GM21360 (cell line): ENCODE measurements at regions not wholly inside any gene's neighbourhood (a gene's known extent, or its start where the extent isn't known, plus 50 kb on each side); places are given as distances from the start of the nearest gene placed in this dataset.
A peak's percentile ranks its signal among the peaks of the same experiment; 100 is the strongest.

ENCODE experiments used
- ATAC-seq: cut with Tn5 transposase; IDR thresholded peaks from one replicate; pipeline ENCODE4 v1.9.1; 2021; ENCODE audit warnings: mild to moderate bottlenecking, moderate library complexity; ENCODE audit not compliant: unreplicated experiment

DNA sequence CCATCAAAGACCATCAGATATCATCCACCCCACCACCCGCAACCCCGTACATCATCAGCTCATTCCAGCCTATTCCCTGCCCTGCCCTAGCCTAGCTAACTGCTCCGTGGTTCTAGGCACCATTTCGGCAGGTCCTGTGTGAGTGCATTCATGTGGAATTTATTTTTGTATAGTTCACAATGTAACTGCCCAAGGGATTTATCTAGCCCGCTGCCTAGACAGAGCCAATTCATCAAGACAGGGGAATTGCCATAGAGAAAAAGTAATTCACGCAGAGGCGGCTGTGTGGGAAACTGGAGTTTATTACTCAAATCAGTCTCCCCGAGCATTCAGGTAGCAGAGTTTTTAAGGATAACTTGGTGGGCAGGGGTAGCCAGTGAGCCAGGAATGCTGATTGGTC is 109.2 kb upstream of the UBL3 start:
- ATAC-seq, result no peak

DNA sequence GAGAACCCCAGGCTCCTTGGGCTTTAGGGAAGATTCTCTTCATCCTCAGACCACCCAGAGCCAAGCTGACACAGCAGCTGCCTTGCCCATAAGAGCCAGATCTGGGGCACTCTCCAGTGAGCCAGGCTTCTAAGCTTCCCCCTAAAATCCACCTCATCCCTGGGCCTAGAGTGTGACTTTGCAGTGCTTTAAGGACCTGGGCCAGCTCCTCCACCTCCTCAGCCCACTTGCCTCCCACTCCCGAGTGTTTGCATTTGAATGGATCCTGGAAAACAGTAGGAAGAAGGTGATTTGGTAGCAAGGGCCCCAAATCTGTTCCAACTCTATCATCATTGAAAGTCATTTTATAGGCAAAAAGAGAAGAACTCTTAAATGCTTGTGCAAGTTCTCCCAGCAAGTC is 108.7 kb upstream of the UBL3 start:
- ATAC-seq, result no peak

DNA sequence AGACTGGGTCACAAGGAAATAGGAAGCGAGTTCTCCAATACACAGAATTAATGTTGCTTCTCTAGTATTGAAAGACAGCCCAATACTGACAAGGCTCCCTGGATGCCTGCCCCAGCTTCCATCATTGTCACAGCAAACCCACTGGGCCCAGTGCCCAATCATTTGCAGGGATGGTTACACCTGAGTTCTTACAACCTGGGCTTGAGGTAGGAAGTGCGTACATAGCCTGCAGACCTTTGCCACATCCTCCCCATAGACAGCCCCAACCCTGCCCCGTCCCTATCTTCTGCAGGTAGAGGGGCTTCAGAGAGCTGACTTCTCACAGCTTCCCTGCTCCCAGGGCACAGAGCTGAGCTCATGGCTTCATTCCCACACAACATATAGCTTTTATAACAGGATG is 108.1 kb upstream of the UBL3 start:
- ATAC-seq, result no peak

DNA sequence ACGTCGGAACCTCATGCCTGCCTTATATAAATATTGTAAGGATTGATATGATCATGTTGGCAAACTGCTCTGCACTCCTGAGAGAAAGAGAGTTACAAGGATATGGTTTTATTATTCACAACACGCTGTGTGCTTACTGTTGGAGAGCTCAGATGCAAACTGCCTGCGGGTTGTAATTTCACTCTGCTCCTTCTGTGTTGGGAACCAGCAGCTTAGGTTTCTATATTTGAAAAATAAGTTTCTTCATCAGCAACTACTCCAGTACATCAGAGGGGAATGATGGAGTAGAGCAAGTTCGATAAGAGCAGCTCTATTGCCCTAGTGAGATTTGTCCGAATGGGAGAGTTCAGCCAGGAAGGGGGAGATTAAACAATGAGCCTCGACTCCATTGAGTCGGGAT is 106.9 kb upstream of the UBL3 start:
- ATAC-seq, result no peak

DNA sequence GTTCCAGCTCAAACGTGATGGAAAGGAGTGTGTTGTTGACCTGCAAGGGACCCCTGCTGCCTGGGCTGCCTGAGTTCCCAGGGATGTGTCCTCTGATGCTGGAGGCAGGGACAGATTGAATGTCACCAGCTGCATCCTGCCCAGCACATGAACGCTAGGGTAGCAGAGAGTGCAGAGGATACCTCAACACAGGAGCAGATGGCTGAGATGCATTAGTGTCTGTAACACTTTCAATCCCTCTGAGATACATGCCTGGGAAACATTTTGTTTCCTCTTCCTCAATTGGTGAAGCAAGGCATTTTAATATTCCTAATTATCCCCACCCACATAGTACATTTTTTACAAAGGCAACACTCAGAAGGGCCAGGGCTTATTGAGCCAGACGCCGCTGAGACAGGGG is 106.4 kb upstream of the UBL3 start:
- no peak for ATAC-seq

DNA sequence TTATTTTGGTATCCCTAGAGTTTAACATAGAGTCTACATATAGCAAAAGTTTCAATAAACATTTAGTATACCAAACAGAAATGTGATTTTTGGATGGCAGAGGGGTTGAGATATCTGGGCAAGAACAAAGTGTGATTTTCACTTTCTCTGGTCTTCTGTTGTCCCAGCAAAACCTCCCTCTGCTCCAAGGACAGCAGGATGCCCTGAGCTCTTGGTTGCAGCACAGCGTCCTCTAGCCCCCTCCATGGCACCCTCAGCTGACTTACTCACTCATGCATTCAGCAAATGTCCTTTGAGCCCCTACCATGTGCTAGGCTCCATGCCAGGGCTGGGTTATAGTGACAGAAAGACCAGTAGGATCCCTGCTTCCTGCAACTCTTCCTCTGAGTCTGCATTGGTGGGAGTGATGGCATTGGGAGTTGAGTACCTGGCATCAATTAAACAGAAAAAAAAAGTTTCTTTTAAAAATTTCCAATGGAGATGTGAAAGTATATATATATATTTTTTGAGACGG is 104.8 kb upstream of the UBL3 start:
- no peak for ATAC-seq

DNA sequence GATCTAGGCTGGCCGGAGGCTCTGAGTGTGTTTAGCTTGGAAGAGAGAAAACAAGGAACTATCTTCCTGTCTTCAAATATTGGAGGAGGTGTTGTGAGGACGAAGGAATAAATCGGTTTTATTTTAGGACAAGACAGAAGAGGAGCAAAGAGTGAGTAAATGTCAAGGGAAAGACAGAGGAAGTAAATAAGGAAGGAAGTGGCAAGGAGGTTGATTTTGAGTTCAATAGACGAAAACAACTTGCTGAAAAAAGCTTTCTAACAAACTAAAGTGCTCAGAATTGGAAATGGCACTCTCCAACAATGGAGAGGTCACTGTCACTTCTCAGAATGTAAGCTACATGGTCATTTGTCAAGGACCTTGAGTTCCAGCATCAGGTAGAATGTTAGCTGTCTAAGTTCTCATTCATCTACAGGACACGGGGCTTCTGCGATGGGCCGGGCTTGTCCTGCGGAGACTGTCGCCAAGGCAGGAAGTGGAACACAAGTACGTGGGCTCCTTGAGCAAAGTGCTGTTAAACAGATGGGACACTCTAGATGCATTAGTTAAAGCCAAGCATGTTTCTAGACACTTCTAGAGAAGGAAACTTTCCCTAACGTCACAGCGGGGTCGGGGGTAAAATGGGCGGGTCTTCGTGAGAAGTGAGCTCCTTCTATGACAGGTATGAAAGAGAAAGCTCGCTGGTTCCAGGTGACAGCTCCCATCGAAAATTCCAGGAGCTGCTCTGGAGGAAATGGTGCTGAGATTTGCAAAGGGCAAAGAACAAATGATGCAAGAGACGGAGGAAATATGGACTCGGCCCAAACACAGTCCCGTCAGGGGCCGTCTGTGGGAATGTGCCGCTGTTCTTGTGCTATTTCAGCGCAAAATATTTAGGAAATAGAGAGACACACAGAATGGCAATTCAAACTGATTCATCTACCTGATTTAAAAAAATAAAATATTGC is 103.9 kb upstream of the UBL3 start:
- no peak for ATAC-seq

DNA sequence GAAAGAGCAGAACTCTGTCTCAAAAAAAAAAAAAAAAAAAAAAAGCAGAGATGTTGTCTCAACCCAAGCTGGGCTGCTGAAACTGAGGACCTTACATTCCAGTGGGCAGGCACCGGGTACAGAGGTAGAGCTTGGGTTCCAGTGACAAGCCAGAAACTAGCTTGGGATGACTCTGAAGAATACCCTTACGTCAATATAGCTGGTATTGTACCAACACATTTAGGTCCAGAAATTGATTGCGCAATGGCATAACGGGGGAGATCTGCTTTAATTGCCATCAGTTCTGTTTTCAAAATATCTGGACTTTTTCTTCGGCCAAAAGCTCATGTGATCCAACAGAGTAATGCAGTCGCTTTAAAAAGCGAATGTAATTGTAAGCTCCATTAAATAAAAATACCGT is 103.1 kb upstream of the UBL3 start:
- no peak for ATAC-seq

DNA sequence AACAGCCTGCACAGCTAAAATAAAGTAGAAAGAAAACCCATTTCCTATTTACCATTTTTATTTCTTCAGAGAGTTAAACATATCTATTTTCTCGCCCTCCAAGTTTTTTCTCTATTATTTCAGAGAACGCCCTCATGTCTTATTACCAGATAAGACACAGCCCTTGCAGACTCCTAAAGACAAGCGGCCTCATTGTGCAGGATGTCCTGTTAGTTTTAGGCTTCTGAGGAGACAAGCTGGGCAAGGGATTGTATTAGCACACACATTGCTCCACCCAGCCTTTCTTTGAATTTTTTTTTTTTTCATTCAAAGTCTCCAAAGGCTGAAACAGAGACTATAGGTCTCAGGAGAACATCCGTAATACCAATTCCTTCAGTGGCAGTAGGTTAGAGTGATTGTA is 101.8 kb upstream of the UBL3 start:
- no peak for ATAC-seq

DNA sequence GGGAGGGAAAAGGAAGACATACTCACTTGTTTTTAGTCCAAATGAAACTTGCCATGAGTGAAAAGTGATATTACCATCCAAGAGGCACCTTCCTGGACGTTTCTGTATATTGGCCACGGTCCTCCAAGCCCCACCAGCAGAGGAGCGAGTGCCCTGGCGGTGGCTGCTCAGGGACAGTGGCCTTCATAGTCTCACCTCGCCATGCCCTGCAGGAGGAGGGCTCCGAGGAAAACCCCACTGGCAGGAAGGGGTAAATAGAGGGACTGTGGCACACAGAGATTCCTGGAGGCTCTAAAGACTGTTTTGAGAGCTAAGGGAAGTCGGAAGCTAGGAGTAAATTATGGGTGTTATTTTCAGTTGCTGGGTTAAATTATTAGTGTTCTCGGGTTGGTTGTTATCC is 98.4 kb upstream of the UBL3 start:
- no peak for ATAC-seq

DNA sequence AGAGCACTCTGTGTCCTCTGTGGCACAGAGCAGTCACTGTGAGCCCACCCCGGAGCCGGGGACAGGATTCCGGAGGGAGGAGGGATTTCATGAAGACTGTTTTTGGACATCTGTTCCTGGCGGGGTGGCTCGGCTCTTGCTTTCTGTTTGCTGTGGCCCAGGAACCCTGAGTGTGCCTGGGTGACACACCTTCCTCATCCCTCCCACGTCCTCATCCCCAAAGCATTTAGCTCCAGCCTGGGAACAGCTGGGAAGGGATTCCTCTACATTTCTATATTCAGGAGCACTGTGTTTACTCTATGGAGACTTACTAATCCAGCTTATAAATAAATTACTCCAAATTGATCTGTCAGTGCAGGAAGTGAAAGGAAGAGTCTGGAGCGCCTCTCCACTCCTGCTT is 97.8 kb upstream of the UBL3 start:
- ATAC-seq, result no peak

DNA sequence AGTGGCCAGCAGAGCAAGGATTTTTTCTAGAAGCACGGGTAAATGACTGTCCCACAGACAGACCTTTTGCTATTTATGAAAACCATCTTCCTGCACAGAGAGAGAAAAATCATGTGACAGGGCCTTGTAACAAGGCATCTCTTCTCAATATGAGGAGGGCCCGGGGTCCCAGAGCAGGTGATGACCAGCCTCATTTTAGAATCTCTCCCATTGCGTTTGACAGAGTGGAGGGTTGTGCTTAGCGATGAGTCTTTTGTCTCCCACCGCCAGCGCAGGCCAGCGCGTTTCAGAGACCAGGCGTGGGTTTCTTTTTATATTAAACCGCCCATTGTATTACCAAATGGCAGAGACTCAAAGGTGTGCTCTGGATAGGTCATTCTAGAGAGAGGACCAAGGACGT is 97.4 kb upstream of the UBL3 start:
- no peak for ATAC-seq

DNA sequence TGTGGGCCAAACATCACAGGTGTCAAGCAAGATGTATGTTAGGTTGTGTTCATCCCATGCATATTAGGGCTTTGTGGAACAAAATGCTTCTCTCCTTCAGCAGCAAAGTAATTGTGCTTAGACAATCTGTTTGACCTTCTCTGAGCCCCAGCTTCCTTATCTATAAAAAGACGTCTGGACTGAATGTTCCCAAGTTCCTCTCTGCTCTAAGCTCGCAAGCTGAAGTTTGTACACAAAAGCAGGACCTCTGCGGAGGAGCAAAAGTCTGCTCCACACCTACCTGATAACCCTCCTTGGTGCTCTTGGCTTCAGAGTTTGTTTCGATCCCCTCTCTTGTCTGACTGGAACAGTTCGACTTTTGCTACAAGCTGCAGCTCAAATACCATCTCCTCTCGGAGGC is 95.7 kb upstream of the UBL3 start:
- no peak for ATAC-seq

DNA sequence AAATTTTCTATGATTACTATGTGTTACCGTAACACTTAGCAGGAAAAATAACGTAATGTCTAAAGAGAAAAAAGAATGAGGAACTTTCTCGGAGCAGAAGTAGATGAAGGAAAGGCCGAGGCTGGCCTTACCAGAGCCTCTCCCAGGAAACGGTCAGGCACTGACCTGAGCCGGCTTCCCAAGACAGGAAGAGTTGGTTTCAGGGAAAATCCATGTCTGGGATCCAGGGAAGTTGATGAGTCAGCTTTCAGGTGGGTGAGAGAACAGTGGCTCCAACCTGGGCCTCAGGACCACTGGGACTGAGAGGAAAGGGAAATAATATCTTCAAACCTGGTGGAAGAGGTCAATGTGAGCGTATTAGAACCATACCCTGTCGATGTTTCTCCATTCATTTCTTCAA is 93.3 kb upstream of the UBL3 start:
- ATAC-seq, result no peak

DNA sequence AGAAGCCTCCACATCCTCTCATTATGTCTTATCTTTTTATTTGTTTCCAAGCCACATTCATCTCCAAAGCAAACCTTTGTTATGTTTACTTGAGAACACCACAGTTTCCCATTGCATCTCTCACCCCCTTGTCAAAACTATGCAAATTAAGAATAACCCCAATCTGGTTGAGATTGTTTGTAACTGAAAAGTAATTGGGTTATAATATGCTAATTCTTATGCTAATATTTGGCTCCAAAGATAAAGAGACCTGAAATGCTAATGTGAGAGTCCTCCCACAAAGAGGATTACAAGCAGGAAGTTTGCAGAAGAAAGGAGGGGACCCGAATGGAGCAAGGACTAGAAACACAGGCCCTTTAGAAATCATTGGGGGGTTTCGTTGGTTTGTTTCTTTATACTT is 92.9 kb upstream of the UBL3 start:
- ATAC-seq, result no peak

DNA sequence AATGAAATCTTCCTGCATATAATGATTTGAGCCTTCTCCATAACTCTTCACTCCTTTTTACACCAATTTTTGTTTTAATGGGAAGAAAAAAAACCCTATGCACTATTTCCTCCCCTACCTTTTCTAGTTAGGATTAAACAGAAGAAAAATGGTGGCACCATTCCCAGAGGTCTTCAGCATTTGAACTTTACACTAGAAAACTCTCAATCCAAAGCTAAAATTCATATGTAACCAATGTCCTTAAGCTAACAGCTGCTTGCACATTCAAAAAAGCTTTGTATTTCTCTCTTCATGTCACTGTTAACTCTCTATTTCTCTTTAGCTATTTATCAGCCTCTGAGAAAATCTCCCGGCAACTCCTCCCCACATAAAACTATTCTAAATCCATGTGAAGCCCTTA is 90.3 kb upstream of the UBL3 start:
- ATAC-seq, result no peak

DNA sequence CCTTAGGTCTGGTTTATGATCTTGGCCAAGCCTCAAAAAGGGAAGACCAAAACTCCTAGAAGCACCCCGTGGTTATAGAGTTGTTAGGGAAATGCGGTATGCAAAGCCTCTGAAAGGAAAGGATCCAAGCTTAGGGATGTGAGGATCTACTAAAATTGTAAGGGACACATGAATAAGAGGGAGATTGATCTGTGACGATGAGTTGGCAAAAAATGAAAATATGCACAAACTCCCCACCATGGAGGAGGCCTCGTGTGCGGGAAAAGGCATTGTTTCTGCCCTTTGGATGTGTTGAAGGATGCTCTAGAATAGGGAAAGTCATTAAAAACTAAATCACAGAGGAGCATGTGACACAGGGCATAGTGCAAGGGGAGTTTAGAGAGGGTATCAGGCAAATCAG is 88.7 kb upstream of the UBL3 start:
- no peak for ATAC-seq

DNA sequence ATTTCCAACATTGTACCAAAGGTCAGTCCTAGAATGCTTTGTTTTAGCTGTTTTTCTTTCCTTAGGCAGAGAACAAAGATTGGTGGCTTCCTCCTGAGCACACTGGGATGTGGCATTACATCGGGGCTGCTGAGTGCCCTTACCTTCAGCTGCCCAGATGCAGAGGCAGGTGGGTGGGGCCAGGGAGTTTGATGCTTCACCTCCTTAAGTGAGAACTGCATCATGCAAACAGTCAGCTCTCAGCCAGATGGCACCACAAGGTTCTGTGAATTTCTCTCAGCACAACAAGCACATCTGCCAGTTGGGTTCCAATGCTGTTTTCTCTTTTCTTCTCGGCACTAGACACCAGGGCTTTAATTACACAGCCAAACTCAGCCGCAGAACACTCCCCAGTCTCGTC is 87.4 kb upstream of the UBL3 start:
- ATAC-seq, result no peak

DNA sequence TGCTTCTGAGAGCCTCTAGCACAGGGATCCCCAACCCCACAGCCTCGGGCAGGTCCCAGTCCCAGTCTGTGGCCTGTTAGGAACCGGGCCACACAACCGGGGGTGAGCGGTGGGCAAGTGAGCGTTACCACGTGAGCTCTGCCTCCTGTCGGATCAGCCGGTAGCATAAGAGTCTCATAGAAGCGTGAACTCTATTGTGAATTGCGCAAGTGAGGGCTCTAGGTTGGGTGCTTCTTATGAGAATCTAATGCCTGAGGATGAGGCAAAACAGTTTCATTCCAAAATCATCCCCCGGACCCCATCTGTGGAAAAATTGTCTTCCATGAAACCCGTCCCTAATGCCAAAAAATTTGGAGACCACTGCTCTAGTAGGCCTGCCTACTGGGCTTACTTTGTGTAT is 87.0 kb upstream of the UBL3 start:
- no peak for ATAC-seq

DNA sequence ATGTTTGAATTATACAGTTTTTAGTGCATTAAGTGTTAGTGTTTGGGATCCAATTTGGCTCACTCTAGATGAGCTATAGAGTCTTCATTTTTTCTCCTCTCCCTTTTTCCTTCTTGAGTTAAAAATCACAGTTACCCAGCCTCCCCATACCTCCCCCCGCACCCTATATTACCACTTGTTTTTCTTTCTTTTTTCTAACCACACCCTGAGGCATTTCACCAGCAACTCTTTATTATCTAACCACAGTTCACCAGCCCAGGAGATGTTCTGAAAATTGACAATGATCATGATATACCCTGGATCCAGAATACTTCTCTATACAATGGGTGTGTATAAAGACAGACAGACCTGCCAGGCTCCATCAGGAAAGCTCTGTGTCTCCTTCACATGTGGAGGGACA is 86.5 kb upstream of the UBL3 start:
- ATAC-seq, result no peak

DNA sequence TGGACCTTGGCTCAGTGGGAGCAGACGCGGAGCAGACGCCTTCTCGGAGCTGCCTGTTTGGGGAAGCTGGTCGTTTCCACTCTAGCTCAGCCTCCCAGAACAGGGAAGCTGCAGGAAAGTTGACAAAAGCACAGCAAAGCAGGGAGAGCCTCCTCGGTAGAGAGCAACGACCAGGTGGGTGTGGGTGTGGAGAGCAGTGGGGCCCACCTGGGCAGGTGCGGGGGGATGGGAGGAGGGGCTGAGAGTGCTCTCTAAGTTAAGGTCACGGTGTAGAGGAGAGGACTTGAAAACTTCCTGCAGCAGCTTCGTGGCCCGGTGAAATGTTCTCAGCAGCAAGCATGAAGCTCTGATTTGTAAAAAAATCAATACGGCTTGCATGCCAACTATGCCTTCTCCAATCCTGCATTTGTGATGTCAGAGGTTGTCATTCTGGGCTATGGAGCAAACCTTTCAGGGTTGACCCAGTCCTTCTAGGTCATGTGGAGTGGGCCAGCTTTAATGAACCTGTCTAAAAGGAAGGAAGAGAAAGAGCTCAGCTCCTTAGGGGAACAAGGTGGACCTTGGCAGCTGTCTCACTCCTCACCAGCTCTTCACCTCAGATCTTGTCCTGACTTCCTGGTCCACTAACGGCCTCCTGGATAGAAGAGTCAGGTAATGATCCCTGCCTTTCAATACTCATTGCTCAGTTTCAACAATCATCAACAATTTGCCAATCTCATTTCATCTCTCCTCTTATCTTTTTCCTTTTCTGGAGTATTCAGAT is 85.8 kb upstream of the UBL3 start:
- ATAC-seq, result peak; percentile 14

DNA sequence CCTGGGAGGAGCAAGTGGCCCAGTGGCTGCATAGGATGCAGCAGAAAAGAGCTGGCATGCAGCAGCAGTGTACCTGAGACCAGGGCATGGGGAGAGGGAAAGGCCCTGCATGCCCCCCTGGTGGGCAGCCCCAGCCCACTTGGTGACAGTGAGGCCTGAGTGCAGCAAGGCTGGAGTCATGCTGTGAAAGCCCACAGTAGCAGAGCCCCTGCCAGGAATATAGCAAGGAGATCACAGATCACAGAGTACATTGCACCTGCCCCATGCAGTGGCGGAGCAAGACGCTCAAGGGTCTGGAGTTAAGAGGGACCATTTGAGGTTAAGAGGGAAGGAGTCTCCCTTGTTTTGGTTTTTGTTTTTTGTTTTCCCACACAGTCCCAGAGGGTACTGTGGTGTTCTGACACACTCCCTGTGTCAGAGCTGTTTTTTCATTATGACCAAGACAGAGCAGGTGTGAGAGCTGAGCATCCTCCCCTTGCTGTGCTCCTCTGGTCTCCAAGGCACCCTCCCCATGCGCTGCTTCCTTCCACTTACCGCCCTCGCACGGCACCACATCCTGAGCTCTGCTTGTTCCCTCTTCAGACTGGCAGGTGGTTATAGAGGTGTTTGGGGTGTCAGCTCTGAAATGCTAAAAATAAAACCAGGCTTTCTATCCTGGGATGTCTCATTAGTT is 85.0 kb upstream of the UBL3 start:
- peak; percentile 94 for ATAC-seq
